Endothelial cell of umbilical vein (primary cell): ENCODE measurements at regions not wholly inside any gene's neighbourhood (a gene's known extent, or its start where the extent isn't known, plus 50 kb on each side); places are given as distances from the start of the nearest gene placed in this dataset.

Source experiments
- BruUV-seq: library from RNA; stranded (reverse); fragments of 400-500 nt; replicated peaks from 2 replicates; lab custom pipeline; 2021; lab: Mats Ljungman, UMichigan
- CTCF ChIA-PET: fragments of 300-600, 350-600 bp; sonication (Branson Sonifier 250); formaldehyde crosslinking; loops from one replicate; lab custom pipeline; 2021; ENCODE audit warnings: antibody characterized with exemption, inconsistent platforms; lab: Charles Lee
- POLR2A ChIA-PET: fragments of 300-600, 350-600 bp; sonication (Branson Sonifier 250); formaldehyde crosslinking; loops from one replicate; lab custom pipeline; 2021; ENCODE audit warnings: antibody characterized with exemption, inconsistent platforms; lab: Charles Lee
- DNase-seq: peaks from one replicate; pipeline ENCODE4 v3.0.0-alpha.2; 2011; ENCODE audit warnings: low read depth, low spot score
- FAIRE-seq: peaks from 2 replicates; lab custom pipeline; 2011; peaks lifted over from hg19 to GRCh38; lab: Jason Lieb, UNC
- H2AFZ ChIP-seq: 2 replicates; pipeline ENCODE4 v1.6.0; 2012; ENCODE audit warnings: low read depth, low read length, control low read depth, inconsistent platforms
- H3K27ac ChIP-seq: 2 replicates; pipeline ENCODE4 v1.5.1; 2011; ENCODE audit warnings: low read depth, mild to moderate bottlenecking, control low read depth, low read length, moderate library complexity; ENCODE audit not compliant: insufficient read depth
- H3K27me3 ChIP-seq, 2 experiments: 2 replicates each; pipeline versions ENCODE4 v1.6.0 to v1.6.1; 2011; ENCODE audit warnings: low read length in 2 of 2, mixed read lengths in 1 of 2; ENCODE audit not compliant: control insufficient read depth in 2 of 2, insufficient read depth in 2 of 2
- H3K36me3 ChIP-seq, 2 experiments: 2 replicates in 1 of 2; 3 replicates in 1 of 2; pipeline ENCODE4 v1.5.1; 2011; ENCODE audit warnings: low read length in 2 of 2, mild to moderate bottlenecking in 1 of 2, moderate library complexity in 1 of 2; ENCODE audit not compliant: control insufficient read depth in 2 of 2, insufficient read depth in 2 of 2; ENCODE audit errors: extremely low read depth in 1 of 2
- H3K4me1 ChIP-seq: 3 replicates; pipeline ENCODE4 v1.5.1; 2011; ENCODE audit warnings: mild to moderate bottlenecking, low read length; ENCODE audit not compliant: control insufficient read depth, insufficient read depth; ENCODE audit errors: extremely low read depth
- H3K4me2 ChIP-seq: 2 replicates; pipeline ENCODE4 v1.6.1; 2011; ENCODE audit warnings: low read length, control low read depth, mixed read lengths; ENCODE audit not compliant: insufficient read depth
- H3K4me3 ChIP-seq, 3 experiments: fragments of 200-600 bp in 1 of 3; sonication (generic), shearing (Covaris generic) in 1 of 3; replicated peaks in 1 of 3; 2 replicates each; pipeline ENCODE4 v1.5.1; 2011 to 2016; ENCODE audit warnings: control low read depth in 3 of 3, low read length in 3 of 3, mild to moderate bottlenecking in 2 of 3, inconsistent platforms in 1 of 3, low read depth in 1 of 3, moderate library complexity in 1 of 3; ENCODE audit not compliant: insufficient read depth in 1 of 3
- H3K79me2 ChIP-seq: 2 replicates; pipeline ENCODE4 v1.6.0; 2012; ENCODE audit warnings: low read length, inconsistent platforms; ENCODE audit not compliant: control insufficient read depth, insufficient read depth
- H3K9ac ChIP-seq: replicated peaks from 2 replicates; pipeline ENCODE3; 2011; ENCODE audit warnings: low read length, control low read depth; ENCODE audit not compliant: insufficient read depth; ENCODE audit errors: extremely low read depth
- H3K9me1 ChIP-seq: replicated peaks from 3 replicates; pipeline ENCODE4 v1.6.0; 2011; ENCODE audit warnings: mild to moderate bottlenecking, low read length; ENCODE audit not compliant: control insufficient read depth, insufficient read depth; ENCODE audit errors: extremely low read depth
- H3K9me3 ChIP-seq: replicated peaks from 2 replicates; pipeline ENCODE4 v1.5.1; 2012; ENCODE audit warnings: low read length, inconsistent platforms; ENCODE audit not compliant: control insufficient read depth, insufficient read depth
- H4K20me1 ChIP-seq: replicated peaks from 2 replicates; pipeline ENCODE3; 2011; ENCODE audit warnings: mild to moderate bottlenecking, low read length; ENCODE audit not compliant: control insufficient read depth, insufficient read depth; ENCODE audit errors: extremely low read depth
- FOS ChIP-seq: IDR thresholded peaks from 2 replicates; pipeline ENCODE4 v1.6.1; 2011; ENCODE audit warnings: mild to moderate bottlenecking, low read length, moderate library complexity, borderline replicate concordance; ENCODE audit not compliant: insufficient read depth
- JUN ChIP-seq: IDR thresholded peaks from 2 replicates; pipeline ENCODE4 v1.6.1; 2011; ENCODE audit warnings: borderline replicate concordance, low read depth; ENCODE audit not compliant: insufficient read length, insufficient read depth
- POLR2A ChIP-seq: IDR thresholded peaks from 2 replicates; pipeline ENCODE4 v1.6.1; 2012; ENCODE audit warnings: low read depth, mild to moderate bottlenecking, control low read depth, low read length
- dilution Hi-C: fragments of 300-500 bp; cut with MboI; formaldehyde crosslinking; loops from one replicate; pipeline ENCODE4 v1.15.0; 2019; ENCODE audit warnings: low sequenced_read_pairs; ENCODE audit not compliant: extremely low pct_ligation_motif_present
- intact Hi-C: fragments of 100-400 bp; cut with micrococcal nuclease; formaldehyde crosslinking; loops from one replicate; pipeline ENCODE4 v1.10.0; 2022
- TF ChIP-seq, protein P1 (sequence below): IDR thresholded peaks from 2 replicates; pipeline ENCODE4 v1.6.1; 2011; ENCODE audit not compliant: insufficient read depth, insufficient read length
- TF ChIP-seq, protein P2 (sequence below), 2 donors: IDR thresholded peaks; 1 replicate in 1 of 2; 2 replicates in 1 of 2; pipeline ENCODE4 v1.5.1; 2011; ENCODE audit warnings: low read length in 2 of 2, mild to moderate bottlenecking in 2 of 2, moderate library complexity in 2 of 2, control low read depth in 1 of 2, inconsistent platforms in 1 of 2, low read depth in 1 of 2; ENCODE audit not compliant: insufficient read depth in 1 of 2; ENCODE audit errors: extremely low read depth in 1 of 2

DNA sequence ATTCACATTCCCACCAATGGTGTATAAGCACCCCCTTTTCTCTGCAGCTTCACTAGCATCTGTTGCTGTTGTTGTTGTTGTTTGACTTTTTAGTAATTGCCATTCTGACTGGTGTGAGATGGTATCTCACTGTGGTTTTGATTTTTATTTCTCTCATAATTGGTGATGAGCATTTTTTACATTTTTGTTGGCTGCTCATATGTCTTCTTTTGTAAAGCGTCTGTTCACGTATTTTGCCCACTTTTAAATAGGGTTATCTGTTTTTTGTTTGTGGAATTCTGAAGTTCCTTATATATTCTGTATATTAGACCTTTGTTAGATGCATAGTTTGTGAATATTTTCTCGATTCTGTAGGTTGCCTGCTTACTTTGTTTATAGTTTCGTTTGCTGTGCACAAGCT is 278.4 kb upstream of the TNP1 start:
- Histone ChIP-seq H3K4me3 (no peak overlapping the region), H4K20me1 (no peaks in the 10 kb centered on the region), H3K27ac (no peak overlapping the region), H3K4me1 (no peaks in the 10 kb centered on the region), H3K9ac (no peak overlapping the region), H3K79me2 (no peaks in the 10 kb centered on the region), H2AFZ (no peak overlapping the region), H3K9me3 (no peaks in the 10 kb centered on the region), H3K4me2 (no peak overlapping the region), H3K27me3 (no peaks in the 10 kb centered on the region), H3K9me1 (no peaks in the 10 kb centered on the region), H3K36me3 (no peaks in the 10 kb centered on the region)
- DNase-seq (no peak), FAIRE-seq (no peak)
- no peak for TF ChIP-seq JUN
- ChIA-PET CTCF (no interaction called here), POLR2A (no interaction called here)
- dilution Hi-C loops = no loop called here
- intact Hi-C loops = no loop called here
- no TSS peak for BruUV-seq

DNA sequence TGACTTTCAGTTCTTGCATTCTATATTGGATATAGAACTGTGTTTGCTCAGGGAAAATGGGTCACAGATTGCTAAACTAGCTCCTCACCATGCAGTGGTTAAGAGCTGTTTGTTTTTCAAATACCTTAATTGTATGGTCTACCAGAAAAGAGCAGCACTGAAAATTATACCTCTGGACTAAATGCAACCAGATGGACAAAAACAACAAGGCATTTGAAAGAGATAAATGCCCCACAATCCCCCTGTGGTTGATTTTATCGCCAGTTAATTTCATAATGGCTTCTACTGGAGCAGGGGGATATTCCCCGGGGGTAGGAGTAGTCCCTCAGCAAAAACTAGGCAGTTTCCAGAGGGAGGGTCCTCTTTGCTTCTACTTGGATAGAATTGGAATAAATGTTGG is 267.9 kb upstream of the TNP1 start:
- H3K9me3 ChIP-seq = no peaks in the 10 kb centered on the region
- intact Hi-C loops (no loop called here), dilution Hi-C loops (no loop called here)
- ChIA-PET CTCF (no interaction called here), POLR2A (no interaction called here)
- no TSS peak for BruUV-seq
- TF ChIP-seq FOS (no peak), POLR2A (no peak)
- TF ChIP-seq, protein P1, sequence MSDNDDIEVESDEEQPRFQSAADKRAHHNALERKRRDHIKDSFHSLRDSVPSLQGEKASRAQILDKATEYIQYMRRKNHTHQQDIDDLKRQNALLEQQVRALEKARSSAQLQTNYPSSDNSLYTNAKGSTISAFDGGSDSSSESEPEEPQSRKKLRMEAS = no peak
- TF ChIP-seq, protein P2, sequence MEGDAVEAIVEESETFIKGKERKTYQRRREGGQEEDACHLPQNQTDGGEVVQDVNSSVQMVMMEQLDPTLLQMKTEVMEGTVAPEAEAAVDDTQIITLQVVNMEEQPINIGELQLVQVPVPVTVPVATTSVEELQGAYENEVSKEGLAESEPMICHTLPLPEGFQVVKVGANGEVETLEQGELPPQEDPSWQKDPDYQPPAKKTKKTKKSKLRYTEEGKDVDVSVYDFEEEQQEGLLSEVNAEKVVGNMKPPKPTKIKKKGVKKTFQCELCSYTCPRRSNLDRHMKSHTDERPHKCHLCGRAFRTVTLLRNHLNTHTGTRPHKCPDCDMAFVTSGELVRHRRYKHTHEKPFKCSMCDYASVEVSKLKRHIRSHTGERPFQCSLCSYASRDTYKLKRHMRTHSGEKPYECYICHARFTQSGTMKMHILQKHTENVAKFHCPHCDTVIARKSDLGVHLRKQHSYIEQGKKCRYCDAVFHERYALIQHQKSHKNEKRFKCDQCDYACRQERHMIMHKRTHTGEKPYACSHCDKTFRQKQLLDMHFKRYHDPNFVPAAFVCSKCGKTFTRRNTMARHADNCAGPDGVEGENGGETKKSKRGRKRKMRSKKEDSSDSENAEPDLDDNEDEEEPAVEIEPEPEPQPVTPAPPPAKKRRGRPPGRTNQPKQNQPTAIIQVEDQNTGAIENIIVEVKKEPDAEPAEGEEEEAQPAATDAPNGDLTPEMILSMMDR (IDR thresholded peaks at IDR 0.05; ENCODE audit: extremely low read depth in 1 of 2, insufficient read depth in 1 of 2, low read depth in 1 of 2, low read length in 2 of 2) = no peak
- H3K79me2 ChIP-seq = no peaks in the 10 kb centered on the region
- DNase-seq (no peak), FAIRE-seq (no peak)
- no peaks in the 10 kb centered on the region for H4K20me1 ChIP-seq
- H3K4me3 ChIP-seq = no peak overlapping the region
- H3K27me3 ChIP-seq = peaks cover 0 to 2% of the 10 kb centered on the region in 2 experiments
- H3K4me1 ChIP-seq = no peaks in the 10 kb centered on the region
- no peak overlapping the region for H3K9ac ChIP-seq
- no peak overlapping the region for H3K4me2 ChIP-seq
- H3K36me3 ChIP-seq = no peaks in the 10 kb centered on the region
- H3K27ac ChIP-seq = no peak overlapping the region
- no peaks in the 10 kb centered on the region for H3K9me1 ChIP-seq
- H2AFZ ChIP-seq = no peak overlapping the region
